Osteoblast (primary cell): ENCODE measurements at regions not wholly inside any gene's neighbourhood (a gene's known extent, or its start where the extent isn't known, plus 50 kb on each side); places are given as distances from the start of the nearest gene placed in this dataset.

ENCODE experiments used
- DNase-seq: peaks from one replicate; pipeline ENCODE4 v3.0.0; 2011; ENCODE audit warnings: low spot score, mixed read lengths; ENCODE audit not compliant: insufficient read length; ENCODE audit errors: missing footprints
- H2AFZ ChIP-seq: 2 replicates; pipeline ENCODE4 v1.6.0; 2011; ENCODE audit warnings: mild to moderate bottlenecking, low read length
- H3K27ac ChIP-seq: 2 replicates; pipeline ENCODE4 v1.5.1; 2011; ENCODE audit warnings: mild to moderate bottlenecking, low read depth, low read length, moderate library complexity
- H3K27me3 ChIP-seq: 2 replicates; pipeline ENCODE4 v1.6.0; 2012; ENCODE audit warnings: mild to moderate bottlenecking, control low read depth, inconsistent platforms, low read length, moderate library complexity; ENCODE audit not compliant: insufficient read depth
- H3K36me3 ChIP-seq: 2 replicates; pipeline ENCODE4 v1.5.1; 2011; ENCODE audit warnings: mild to moderate bottlenecking, low read length, control low read depth, moderate library complexity; ENCODE audit not compliant: insufficient read depth
- H3K4me1 ChIP-seq: 2 replicates; pipeline ENCODE4 v1.5.1; 2011; ENCODE audit warnings: mild to moderate bottlenecking, low read length, control low read depth, moderate library complexity; ENCODE audit not compliant: insufficient read depth
- H3K4me2 ChIP-seq: 2 replicates; pipeline ENCODE4 v1.6.0; 2011; ENCODE audit warnings: mild to moderate bottlenecking, low read length; ENCODE audit not compliant: insufficient read depth
- H3K4me3 ChIP-seq: fragments of 200-600 bp; sonication (generic); 3 replicates; pipeline ENCODE4 v1.5.1; 2012; ENCODE audit warnings: mild to moderate bottlenecking, low read length, inconsistent platforms; ENCODE audit not compliant: insufficient read depth
- H3K79me2 ChIP-seq: 2 replicates; pipeline ENCODE4 v1.6.0; 2012; ENCODE audit warnings: mild to moderate bottlenecking, low read length, control low read depth, inconsistent platforms; ENCODE audit not compliant: insufficient read depth
- H3K9me3 ChIP-seq: 2 replicates; pipeline ENCODE4 v1.5.1; 2011; ENCODE audit warnings: low read depth, low read length, control low read depth
- H4K20me1 ChIP-seq: 2 replicates; pipeline ENCODE4 v1.6.0; 2012; ENCODE audit warnings: mild to moderate bottlenecking, low read length, control low read depth; ENCODE audit not compliant: insufficient read depth
- TF ChIP-seq, protein P1 (sequence below): IDR thresholded peaks from 2 replicates; pipeline ENCODE4 v1.5.1; 2011; ENCODE audit warnings: mild to moderate bottlenecking, low read depth, low read length, moderate library complexity; ENCODE audit errors: extremely low read depth

DNA sequence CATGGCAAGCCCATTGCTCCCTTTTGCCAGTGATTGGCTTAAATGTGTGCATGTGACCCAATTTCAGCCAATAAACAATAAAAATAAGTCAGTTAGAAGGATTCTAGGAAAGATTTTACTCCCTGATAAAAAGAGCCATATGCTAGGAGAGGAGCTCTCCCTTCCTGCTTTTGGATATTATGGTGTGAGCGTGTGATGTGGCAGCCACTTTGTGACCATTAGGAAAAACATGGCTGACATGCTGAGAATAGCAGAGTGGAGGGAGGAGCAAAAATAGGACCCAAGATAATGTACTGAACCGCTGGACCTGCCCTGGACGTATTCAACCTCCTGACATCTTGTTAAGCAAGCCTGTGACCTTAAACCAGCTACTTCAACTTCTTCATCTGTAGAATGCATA lies 160.6 kb upstream of the MLN start:
- TF ChIP-seq, protein P1, sequence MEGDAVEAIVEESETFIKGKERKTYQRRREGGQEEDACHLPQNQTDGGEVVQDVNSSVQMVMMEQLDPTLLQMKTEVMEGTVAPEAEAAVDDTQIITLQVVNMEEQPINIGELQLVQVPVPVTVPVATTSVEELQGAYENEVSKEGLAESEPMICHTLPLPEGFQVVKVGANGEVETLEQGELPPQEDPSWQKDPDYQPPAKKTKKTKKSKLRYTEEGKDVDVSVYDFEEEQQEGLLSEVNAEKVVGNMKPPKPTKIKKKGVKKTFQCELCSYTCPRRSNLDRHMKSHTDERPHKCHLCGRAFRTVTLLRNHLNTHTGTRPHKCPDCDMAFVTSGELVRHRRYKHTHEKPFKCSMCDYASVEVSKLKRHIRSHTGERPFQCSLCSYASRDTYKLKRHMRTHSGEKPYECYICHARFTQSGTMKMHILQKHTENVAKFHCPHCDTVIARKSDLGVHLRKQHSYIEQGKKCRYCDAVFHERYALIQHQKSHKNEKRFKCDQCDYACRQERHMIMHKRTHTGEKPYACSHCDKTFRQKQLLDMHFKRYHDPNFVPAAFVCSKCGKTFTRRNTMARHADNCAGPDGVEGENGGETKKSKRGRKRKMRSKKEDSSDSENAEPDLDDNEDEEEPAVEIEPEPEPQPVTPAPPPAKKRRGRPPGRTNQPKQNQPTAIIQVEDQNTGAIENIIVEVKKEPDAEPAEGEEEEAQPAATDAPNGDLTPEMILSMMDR, result no peak
- Histone ChIP-seq H3K4me1 (no peaks in the 10 kb centered on the region), H3K4me2 (no peak overlapping the region), H4K20me1 (no peaks in the 10 kb centered on the region), H3K27ac (no peak overlapping the region), H2AFZ (no peak overlapping the region), H3K36me3 (no peaks in the 10 kb centered on the region), H3K79me2 (no peaks in the 10 kb centered on the region), H3K9me3 (no peaks in the 10 kb centered on the region), H3K27me3 (peaks cover 21% of the 10 kb centered on the region), H3K4me3 (no peak overlapping the region)
- DNase-seq, result no peak

DNA sequence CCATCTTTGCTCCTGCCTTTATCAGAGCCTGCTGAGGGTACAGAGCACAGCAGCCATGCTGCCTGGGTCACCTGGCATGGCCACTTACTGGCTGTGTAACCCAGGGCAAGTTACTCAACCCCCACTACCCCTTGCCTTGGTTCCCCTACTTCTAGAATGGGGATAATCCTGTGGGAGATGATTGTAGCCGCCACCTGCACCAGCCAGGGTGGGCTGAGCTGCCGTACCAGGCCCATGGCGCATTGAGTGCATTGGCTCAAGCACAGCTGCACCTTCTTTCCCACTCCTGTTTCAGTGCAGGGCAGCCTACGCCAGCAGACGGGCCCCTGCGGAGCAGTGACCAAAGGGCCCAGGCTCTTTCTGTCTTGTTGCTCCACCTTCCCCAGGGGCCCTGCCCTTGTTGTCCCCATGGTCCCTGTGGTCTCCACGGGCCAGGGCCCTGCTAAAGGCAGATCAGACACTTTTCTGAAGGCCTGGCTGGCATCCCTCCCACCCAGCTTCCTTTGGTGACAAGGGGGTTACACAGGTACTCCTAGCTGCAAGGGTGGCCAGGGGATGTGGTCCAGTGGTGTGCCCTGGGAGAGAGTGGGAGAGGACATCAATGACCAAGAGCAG lies 159.4 kb upstream of the MLN start:
- DNase-seq, result no peak
- H3K4me3 ChIP-seq, result no peak overlapping the region
- H3K27ac ChIP-seq, result no peak overlapping the region
- no peaks in the 10 kb centered on the region for H4K20me1 ChIP-seq
- H2AFZ ChIP-seq, result no peak overlapping the region
- no peak overlapping the region for H3K4me2 ChIP-seq
- no peaks in the 10 kb centered on the region for H3K36me3 ChIP-seq
- TF ChIP-seq, protein P1, result no peak
- no peaks in the 10 kb centered on the region for H3K9me3 ChIP-seq
- no peaks in the 10 kb centered on the region for H3K4me1 ChIP-seq
- no peaks in the 10 kb centered on the region for H3K79me2 ChIP-seq
- peaks cover 19% of the 10 kb centered on the region for H3K27me3 ChIP-seq

DNA sequence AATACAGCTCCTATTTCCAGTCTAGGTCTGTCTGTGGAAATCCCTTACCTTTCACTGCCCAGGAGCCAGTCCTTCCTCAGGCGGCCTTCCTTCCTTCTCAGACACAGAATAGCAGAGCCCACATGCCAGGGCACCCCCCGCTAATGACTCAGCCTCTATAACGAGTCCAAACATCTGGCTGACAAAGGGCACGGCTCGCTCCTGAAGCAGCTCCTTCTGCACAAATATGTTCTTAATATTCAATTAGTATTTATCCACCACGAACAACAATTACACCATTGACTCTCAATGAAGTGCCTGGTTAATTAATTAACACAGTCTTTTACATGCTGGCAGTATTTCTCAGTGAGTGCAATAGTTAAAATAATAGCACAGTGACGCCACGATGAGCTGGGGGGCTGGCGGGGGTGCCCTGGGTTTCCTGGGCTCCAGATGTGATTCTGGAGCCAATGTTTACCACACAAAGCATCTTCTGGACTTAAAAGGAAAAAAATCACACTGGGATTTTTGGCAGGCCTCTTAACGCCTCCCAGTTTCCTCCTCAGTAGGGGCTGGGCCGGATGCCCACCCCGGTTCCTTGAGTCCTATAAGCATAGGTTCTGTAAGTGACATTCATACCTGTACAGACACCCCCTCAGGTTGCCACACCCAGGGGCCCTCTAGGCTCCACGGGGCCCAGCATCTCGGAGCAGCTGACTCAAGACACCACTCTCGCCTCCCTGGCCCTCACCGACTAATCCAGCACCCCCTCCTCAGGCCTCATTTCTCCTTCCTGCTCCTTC lies 158.6 kb upstream of the MLN start:
- Histone ChIP-seq H3K27ac (no peak overlapping the region), H2AFZ (no peak overlapping the region), H3K27me3 (peaks cover 13% of the 10 kb centered on the region), H3K4me3 (no peak overlapping the region), H3K4me2 (no peak overlapping the region), H3K36me3 (no peaks in the 10 kb centered on the region), H3K79me2 (no peaks in the 10 kb centered on the region), H3K4me1 (no peaks in the 10 kb centered on the region), H3K9me3 (no peaks in the 10 kb centered on the region), H4K20me1 (no peaks in the 10 kb centered on the region)
- DNase-seq, result no peak
- TF ChIP-seq, protein P1, result no peak

DNA sequence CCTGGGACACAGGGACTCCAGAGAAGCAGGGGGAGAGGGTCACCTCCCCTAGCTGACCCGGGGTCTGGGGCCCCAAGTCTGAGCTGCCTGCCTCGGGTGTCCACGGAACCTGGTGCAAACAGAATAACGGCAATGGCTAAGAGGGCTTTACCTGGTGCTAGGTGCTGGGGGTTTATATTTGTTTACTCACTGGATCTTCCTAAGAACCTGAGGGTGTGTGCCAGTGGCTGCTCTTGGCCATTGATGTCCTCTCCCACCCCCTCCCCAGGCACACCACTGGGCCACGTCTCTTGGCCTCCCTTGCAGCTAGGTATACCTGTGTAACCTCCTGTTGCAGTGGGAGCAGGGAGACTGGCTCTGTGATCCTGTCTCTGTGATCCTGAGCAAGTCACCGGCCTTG lies 157.9 kb upstream of the MLN start:
- Histone ChIP-seq H3K79me2 (no peaks in the 10 kb centered on the region), H3K4me2 (no peak overlapping the region), H3K27ac (no peak overlapping the region), H3K9me3 (no peaks in the 10 kb centered on the region), H4K20me1 (no peaks in the 10 kb centered on the region), H3K36me3 (no peaks in the 10 kb centered on the region), H2AFZ (no peak overlapping the region), H3K27me3 (peaks cover 13% of the 10 kb centered on the region), H3K4me1 (no peaks in the 10 kb centered on the region), H3K4me3 (no peak overlapping the region)
- TF ChIP-seq, protein P1, result no peak
- no peak for DNase-seq
